Activated CD4-positive, alpha-beta T cell treated with anti-CD3 and anti-CD28 coated beads, Interleukin-2, amount 50 U/mL, for 48 hours (primary cell): ENCODE measurements at regions not wholly inside any gene's neighbourhood (a gene's known extent, or its start where the extent isn't known, plus 50 kb on each side); places are given as distances from the start of the nearest gene placed in this dataset.
"Not testable (repeated sequence)": the region's sequence is repeated elsewhere in the genome, so short reads cannot be mapped to it uniquely, and the experiment has no call there.

Experiments used
- DNase-seq, 2 experiments: peaks; one replicate each; pipeline ENCODE4 v3.0.0-alpha.2; 2020

DNA sequence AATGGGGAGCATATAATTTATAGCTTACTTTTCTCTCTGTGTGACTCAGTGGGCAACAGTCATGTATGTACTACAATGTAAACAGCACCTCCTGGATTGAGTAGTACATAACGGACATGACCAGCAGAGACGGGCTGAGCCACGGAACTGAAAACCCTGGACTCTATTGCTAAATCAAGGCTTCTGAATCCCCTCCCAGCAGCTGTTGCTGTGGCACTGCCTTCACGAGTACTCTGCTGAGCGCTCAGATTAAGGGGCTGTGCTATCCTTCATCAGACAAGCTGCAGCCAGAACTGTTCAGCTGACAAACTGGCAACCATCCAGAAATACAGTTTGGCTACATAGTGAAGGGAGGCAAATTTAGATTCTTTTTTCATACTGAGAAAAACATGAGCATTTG, 131.3 kb upstream of the CCDC180 start:
- DNase-seq: no peak

DNA sequence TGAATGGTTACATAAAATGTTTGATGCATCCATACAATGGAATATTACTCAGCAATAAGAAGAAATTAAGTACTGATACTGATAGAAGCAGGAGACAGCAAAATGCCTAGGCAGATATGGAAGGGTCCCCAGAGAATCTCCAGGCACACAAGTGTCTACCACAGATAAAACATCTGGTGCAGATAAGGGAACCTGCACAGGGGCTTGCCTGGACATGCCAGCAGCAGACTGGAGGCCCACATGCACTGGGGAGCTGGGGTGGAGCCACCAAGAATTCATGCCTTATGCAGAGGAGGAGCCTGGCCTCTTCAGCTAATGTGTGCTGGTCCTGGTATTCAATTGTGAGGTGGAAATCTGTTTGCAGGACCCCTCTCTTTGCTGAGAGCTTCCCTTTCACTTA, 129.2 kb upstream of the CTSV start:
- DNase-seq: not testable (repeated sequence)

DNA sequence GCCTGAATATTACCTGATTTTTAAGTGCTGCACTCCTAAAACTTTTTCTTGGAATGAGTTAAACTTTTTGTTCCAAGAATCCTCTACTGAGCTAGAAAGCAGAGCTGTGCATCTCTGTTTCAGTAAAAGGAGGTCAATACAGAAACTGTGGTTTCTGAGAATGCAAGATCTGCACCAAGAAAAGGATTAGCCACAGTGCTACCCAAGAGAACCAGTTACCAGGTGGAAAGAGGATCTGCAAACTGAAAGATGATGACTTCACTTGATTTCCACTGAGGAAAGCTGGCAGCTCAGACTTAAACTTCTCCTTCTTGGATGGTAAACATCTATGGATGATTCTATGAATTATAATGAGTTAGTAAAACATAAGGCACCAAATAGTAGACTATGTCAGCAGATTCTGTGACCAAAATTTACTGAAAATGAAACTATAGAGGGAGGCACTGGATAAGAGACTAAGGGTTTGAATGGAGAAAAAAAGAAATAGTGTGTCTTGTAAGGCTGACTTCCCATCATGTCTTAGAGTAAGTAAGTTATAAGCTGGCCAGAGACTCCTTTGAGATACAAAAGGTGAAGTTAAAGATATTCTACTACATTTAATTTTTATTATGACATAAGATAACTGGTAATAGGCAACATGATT, 127.7 kb upstream of the CTSV start:
- not testable (repeated sequence) for DNase-seq

DNA sequence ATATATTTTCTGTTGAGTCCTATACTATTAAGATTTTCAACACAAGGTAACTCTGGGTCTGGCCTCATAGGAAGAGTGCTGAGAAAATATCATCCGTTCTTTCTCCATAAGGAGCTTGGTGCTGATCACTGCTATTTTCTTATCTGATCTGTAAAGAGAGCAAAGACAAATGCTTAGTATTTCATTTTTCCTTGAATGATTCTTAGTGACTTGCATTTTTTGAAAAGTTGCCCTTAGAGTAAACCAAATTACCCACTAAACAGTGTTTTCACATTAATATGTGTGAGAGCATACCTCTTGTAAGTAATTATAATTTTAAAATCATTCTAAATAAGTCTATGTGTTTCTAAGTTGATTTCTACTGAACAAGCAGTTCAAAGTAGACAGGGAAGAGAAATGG, 121.3 kb upstream of the CTSV start:
- no peak for DNase-seq

DNA sequence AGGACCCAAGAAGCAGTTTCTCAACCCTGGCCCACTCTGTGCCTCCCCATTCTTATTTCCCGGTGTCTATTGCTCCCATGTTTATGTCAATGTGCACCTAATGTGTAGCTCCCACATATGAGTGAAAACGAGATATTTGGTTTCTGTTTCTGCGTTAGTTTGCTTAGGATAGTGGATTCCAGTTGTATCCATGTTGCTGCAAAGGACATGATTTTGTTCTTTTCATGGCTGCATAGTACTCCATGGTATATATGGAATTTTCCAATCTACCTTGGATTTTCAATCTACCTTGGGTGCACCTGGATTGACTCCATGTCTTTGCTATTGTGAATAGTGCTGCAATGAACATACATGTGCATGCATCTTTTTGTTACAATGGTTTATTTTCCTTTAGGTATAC, 119.8 kb upstream of the CTSV start:
- not testable (repeated sequence) for DNase-seq

DNA sequence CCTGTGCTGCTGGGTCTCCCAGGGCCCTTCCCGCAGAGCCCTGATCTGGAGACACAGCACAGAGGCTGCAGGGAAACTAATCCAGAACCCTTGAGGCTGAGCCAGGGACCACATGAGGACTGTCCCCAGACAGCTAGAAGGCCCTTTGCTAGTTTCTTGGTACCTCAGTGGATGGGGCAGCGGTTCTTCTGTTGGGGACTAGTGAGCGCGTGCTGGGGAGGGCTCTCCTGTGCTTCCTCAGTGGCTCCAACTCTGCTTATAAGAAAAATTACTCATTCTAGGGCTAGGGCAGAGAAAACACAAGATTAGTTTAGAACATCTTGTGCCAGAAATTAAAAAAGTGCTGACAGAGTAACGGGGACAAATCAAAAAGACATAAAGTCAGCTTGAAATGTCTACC, 116.5 kb upstream of the CTSV start:
- not testable (repeated sequence) for DNase-seq

DNA sequence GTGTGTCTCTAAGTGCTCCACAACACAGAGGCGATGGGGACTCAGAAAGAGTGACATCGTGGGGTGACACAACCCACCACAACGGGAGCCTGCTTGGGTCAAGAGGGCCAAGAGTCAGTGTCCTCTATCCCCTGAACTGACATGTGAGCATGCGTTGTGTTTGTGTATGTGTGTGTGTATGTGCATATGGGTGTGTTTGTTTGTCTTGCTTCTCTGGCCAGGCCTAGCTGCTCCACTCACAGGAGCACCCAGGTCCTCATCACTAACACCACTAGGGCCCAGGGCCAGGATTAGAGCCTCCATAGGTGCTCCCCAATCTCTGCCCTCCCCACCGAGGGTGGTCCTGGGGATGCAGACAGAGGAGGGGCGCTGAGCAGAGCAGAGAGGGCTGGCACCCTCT, 115.0 kb upstream of the CTSV start:
- DNase-seq: no peak

DNA sequence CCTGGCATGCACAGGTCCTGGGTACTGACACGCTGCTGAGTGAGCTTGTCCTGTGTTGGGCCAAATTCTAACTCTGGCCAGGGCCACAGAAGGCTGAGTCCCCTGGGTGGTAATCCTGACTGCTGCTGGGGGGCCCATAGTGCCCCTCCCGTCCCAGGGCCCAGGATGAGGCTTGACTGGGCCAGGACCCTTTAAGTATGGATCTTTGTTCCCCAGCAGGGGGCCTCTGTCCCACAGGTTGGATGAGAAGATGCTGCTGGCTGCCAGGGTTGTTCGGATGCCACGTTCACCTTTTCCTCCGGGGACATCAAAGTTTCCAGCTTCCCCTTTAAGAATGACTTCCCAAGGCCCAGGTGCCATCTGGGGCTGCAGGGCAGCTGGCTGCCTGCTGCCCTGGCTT, 114.2 kb upstream of the CTSV start:
- DNase-seq: not testable (repeated sequence)

DNA sequence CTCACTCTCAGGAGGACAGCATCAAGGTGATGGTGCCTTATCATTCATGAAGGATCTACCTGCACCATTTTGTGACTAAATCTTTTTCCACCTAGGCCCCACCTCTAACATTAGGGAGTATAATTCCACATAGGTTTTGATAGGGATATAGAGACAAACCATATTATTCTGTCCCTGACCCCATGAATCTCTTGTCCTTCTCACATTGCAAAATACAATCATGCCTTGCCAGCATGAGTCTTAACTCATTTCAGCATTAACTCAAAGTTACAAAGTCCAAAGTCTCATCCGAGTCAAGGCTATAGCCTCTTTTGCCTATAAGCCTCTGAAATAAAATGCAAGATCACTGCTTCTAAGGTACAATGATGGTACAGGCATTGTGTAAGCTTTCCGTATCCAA, 111.5 kb upstream of the CTSV start:
- DNase-seq: not testable (repeated sequence)

DNA sequence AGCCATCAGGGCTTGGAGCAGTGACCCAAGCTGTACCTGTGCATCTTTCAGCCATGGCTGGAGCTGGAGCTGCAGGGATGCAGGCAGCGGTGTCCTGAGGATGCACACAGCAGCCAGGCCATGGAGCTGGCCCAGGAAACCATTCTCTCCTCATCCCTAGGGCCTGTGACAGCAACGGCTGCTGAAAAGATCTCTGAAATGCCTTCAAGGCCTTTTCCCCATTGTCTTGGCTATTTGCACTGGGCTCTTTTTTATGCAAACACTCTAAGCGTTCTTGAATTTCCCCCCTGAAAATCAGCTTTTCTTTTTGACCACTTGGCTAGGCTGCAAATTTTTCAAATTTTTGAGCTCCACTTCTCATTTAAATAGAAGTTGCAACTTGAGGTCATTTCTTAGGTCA, 109.5 kb upstream of the CTSV start:
- DNase-seq: not testable (repeated sequence)

DNA sequence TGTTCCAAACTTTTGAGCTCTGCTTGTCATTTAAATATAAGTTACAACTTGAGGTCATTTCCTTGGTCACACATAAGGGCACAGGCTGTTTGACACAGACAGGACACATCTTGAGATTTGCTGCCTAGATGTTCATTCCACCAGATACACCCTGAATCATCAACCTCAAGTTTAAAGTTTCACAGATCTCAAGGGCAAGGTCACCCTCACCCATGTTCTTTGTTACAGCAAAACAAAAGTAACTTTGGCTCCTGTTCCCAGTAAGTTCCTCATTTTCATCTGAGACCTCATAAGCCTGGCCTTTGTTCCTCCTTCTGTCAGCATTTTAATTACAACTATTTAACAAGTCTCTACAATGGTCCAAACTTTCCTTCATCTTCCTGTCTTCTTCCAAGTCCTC, 106.7 kb upstream of the CTSV start:
- DNase-seq: not testable (repeated sequence)

DNA sequence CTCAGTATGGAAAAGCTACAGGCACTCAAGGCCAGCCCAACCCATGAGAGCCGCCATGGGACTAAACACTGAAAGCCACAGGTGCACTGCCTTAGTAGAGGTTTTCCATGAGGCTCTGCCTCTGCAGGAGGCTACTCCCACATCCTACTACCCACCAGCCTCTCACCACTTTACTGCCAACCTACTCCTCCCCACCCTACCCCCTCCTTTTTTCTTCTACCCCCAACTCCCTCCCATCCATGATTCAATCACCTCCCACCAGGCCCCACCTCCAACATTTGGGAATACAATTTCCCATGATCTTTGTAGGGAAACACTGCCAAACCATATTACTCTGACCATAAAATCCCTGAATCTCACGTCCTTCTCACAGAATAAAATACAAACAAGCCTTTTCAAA, 101.6 kb upstream of the CTSV start:
- no peak for DNase-seq

DNA sequence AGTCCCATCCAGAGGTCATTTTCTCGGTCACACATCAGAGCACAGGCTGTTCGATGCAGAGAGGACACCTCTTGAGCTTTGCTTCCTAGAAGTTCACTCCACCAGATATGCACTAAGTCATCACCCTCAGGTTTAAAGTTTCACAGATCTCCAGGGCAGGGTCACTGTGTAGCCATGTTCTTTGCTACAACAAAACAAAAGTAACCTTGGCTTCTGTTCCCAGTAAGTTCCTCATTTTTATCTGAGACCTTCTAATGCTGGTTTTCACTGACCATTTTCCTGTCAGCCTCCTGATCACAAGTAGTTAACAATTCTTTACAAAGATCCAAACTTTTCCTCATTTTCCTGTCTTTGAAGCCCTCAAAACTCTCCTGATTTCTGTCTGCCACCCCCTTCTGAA, 97.5 kb upstream of the CTSV start:
- no peak for DNase-seq

DNA sequence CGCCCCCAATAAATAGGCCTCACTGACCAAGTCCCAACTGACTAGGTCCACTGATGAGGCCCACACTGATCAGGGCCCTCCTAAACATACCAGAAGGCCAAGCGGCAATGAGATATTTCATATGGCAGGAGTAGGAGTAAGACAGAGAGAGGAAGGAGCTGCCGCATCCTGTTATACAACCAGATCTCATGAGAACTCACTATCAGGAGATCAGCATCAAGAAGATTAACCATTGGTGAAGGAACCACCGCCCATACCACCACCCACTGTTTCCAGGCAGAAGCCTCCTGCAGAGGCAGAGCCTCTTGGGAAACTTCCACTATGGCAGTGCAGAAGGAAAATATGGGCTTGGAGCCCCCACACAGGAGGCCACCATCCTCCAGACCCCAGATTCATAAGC, 95.0 kb upstream of the CTSV start:
- DNase-seq: not testable (repeated sequence)

DNA sequence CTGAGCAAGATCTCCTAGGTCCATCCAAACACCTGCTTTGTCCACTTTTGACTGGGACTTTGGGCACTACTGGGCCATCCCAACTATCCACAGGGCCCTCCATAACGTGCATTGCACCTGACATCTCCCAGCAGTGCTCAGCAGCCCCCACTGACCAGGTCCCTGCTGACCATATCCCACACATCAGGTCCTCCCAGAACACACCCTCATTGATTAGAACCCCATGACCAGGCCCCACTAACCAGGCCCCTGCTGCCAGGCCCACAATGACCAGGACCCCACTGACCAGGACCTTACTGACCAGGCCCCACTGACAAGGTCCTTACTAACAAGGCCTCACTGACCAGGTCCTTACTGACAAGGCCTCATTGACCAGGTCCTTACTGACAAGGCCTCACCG, 93.9 kb upstream of the CTSV start:
- no peak for DNase-seq

DNA sequence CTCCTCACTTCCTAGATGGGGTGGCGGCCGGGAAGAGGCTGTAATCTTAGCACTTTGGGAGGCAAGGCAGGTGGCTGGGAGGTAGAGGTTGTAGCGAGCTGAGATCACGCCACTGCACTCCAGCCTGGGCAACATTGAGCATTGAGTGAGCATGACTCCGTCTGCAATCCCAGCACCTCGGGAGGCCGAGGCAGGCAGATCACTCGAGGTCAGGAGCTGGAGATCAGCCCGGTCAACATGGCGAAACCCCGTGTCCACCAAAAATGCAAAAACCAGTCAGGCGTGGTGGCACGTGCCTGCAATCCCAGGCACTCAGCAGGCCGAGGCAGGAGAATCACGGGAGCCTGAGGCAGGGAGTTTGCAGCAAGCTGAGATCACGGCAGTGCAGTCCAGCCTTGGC, 91.9 kb upstream of the CTSV start:
- not testable (repeated sequence) for DNase-seq

DNA sequence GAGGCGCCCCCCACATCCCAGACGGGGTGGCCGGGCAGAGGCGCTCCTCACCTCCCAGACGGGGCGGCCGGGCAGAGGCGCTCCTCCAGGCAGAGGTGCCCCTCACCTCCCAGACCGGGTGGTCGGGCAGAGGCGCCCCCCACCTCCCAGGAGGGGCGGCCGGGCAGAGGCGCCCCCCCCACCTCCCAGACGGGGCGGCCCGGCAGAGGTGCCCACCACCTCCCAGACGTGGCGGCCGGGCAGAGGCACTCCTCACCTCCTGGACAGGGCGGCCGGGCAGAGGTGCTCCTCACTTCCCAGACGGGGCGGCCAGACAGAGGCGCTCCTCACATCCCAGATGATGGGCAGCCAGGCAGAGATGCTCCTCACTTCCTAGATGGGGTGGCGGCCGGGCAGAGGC, 91.4 kb upstream of the CTSV start:
- DNase-seq: not testable (repeated sequence)

DNA sequence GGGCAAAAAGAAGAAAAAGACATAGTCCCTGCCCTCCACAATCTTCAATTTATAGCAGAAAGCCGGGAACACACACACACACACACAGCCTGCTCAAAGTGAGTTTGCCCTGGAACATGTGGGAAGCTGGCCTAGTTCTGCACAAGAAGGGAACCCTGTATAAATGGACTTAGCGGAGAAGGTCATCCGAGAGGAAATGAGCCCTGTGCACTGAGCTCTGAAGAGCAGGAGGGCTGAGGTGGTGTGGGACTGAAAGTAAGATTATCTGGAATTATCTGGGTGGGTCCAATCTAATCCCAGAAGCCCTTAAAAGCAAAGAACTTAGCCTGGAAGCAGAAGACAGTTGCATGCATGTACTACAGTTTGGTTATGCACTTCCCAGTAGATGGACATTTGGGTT, 90.0 kb upstream of the CTSV start:
- DNase-seq: no peak

DNA sequence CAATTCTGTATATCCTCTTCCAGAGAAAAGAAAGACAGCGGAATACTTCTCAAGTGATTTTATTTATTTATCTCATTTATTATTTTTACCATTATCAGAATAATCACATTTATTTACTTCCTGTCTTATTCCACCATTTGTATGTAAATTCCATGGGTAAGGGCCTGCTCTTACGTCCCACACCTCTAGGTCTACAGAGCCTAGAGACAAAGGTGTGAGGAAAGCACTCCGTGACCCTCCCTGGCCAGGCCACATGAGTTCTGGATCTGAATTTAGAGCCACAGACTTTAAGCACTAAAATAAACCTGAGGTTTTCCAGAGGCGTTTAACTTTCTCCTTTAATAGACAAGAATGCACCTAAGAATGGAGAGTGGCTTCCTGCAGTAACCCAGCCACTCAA, 85.3 kb upstream of the CTSV start:
- DNase-seq: no peak

DNA sequence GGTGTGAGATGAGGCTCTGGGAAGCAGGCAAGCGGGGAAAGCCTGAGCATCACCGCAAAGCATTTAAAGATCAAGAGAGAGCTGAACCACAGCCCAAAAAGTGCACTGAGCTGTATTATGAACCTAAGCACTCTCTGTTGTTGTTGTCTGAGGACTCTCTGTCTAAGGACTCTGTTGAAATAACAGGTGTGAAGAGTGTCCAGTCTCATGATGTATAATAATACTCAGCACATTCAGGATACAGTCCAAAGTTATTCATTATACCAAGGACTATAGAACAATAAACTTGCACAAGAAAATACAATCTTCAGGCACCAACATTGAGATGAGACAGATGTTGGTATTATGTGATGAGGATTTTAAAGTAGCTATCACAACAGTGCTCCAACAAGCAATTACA, 71.8 kb upstream of the CTSV start:
- no peak for DNase-seq

DNA sequence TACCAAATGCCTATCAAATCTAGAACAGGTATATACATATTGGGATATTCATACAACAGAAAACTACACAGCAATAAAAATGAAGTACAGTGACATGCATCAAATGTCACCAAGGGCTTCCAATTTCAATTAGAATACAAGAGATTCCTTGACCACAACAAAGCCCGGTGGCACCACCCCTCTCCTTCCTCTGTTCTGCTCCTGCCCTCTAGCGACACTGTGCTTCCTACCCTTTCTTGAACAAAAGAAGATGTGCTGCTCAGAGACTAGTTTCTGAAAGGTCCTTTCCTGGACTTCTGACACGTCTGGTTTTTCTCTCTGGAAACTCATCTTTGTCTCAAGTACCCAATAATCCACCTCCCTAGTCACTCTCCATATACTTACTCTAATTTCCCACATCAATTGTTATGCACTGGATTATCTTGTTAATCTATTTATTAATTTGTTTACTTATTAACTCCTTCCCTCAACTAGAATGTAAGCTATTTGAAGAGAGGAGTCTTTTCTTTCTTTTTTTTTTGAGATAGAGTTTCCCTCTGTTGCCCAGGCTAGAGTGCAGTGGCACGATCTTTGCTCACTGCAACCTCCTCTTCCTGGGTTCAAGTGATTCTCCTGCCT, 70.4 kb upstream of the CTSV start:
- peak; percentile 52 to 58 for DNase-seq

DNA sequence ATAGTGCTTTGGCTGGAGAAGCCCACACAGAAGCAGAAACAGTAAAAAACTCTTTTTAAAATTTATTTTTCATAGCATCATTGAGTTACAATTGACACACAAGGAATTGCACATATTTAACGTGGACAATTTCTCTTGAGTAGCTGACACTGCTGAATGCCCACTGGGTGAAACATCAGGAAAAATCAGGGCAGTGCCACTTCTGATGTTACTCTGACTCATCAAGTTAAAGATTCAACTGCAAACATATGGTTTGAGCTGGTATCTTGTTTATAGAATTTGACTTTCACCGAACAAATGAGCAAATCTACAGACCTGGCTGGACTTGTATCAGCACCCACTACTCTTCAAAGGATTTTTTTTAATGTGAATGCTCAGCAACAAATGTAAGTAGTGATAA, 66.3 kb upstream of the CTSV start:
- not testable (repeated sequence) for DNase-seq

DNA sequence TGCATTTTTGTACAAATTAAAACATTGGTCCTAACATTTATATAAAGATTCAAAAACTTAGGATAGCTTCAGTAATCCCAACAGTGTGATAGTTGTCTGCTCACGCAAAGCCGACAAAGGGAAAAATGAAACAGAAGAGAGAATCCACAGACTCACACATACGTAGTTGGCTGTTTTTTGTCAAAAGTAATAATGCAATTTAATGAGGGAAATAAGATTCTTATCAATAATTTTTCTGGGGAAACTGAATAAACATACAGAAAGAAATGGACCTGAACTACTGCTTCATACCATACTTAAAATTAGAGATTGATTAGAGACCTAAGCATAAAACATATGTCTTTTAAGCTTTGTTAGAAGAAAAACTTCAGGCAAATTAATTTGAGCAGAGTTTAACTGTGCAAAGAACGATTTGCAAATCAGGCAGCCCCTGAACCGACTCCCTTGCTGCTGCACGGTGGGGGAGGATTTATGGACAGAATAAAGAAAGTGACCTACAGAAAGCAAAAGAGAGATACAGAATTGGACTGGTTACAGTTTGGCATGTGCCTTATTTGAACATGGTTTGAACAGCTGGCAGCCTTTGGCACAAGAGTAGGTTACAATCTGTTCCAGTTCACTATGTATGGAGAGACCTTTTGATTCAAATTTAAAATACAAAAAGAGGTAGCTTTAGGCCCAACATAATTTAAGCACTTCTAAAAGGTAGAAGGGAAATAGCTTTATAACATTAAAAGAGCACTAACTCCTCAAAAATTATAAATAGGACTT, 64.9 kb upstream of the CTSV start:
- DNase-seq: not testable (repeated sequence)

DNA sequence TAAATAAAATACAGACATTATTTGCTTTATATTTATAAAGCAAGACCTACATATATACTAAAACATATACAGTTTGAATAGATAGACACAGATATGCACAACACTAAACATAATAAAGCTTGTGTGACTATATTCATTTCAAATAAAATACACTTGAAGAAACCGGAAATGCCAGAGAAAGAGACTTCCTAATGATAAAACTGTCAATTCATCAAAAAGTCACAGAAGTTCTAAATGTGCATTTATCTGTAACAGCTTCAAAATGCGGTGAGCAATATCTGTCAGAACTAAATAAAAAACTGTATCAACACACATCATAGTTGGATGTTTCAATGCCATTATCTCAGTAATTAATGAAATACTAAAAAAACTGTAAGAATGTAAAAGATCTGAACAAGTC, 60.6 kb upstream of the CTSV start:
- DNase-seq: not testable (repeated sequence)
